SKM-1 treated with dmso at 0.1 percent for 144 hours (cell line): ENCODE measurements at regions not wholly inside any gene's neighbourhood (a gene's known extent, or its start where the extent isn't known, plus 50 kb on each side); places are given as distances from the start of the nearest gene placed in this dataset.

Source experiments
- DNase-seq: peaks from one replicate; lab custom pipeline; 2025; ENCODE audit not compliant: unreplicated experiment; lab: John Stamatoyannopoulos, UW

DNA sequence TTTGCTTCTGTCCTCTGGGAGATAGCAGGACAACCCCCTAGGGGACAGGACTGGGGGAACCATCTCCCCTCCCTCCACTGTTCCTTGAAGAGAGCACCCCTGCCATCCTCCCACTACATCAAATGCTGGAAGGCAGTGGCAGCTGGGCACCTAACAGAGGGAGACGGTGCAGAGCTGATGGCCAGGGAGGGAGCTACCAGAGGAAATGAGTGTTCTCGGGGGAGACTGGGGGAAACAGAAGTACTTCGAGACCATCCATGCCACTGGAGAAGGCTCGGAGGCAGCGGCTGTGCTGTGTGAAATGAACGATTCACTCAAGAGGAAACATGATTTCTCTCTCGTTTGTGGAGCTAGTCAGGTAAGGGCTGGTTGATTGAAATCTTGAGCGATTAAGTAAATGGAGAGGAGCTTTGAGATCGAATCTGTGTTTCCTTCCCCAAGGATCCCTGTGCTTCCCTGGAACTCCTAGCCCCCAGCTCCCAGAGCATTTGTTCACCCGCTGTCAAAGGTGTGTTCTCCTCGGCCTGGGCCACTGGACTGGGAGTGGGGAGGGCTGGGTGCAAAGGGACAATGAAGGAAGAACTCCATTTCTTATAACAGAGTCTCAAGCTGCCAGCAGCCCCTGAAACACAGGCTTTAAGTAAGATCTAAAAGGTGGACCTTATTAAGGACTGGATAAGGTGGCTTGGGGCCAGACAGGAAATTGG is 261.3 kb upstream of the MOCS1 start:
- no peak for DNase-seq

DNA sequence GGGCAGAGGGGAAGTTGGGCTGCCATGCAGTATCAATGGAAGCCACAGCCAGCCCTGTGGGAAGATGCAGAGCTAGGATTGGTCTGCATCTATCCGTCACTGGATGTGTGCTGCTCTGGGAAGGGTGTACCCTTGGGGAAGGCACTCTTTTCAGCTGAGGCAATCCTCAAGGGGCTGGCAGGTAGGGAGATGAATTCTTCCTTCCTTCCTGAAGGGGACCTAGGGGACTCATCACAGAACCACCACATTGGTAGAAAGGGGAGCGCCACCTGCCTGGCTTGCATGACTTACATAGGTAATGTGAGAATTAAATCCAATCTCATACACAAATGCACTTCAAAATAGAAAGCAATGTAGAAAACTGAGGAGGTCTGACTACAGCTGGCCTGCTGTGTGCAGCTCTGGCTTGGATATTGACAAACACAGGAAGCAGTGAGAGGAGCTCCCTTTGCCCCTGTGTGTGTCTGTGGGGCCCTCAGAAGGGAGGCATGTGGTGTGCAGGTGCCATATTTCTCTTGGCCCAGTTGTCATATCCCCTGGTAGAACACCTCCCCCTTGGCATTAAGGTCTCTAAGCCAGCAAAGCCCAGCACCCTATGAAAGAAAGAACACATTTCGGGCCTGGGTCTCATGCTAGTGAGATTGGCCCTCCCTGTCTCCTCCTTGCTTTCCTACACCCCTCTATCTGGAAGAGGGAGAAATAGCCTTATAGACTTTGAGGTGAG is 260.3 kb upstream of the MOCS1 start:
- no peak for DNase-seq

DNA sequence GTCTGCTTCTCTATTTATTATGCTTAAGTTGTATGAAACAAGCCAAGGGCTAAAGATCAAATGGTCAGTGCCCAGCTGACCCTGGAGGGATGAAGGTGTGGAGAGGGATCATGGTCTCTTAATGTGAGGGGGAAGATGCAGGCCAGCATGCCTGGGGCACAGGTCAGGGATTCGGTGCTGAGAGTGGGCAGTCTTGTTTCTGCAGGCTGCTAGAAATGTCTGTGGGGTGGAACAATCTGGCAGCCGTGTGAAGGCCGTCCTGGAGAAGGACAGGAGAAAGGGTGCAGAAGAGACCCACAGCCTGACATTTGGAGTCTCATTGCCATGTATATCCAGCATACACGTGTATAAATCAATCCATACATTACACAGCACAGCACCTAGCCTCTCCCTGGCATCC is 258.3 kb upstream of the MOCS1 start:
- DNase-seq: no peak

DNA sequence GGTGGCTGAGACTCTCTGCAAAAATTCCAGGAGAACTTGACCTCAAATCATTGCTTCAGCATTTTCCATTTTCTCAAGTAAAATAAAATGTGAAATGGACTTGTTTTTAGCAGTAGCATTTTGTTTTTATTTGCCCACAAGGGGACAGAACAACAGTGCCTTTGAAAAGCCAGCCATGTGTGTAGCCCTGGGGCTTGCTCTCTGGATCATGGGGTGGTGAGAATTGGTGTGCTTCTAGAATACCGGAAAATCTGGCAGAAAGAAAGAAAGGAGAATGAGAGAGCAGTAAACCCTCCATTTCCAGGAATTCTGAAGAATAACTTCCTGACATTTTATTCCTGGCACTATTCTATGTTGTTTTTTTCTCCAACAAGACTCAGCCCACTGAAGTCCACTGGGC is 254.7 kb upstream of the MOCS1 start:
- DNase-seq: no peak

DNA sequence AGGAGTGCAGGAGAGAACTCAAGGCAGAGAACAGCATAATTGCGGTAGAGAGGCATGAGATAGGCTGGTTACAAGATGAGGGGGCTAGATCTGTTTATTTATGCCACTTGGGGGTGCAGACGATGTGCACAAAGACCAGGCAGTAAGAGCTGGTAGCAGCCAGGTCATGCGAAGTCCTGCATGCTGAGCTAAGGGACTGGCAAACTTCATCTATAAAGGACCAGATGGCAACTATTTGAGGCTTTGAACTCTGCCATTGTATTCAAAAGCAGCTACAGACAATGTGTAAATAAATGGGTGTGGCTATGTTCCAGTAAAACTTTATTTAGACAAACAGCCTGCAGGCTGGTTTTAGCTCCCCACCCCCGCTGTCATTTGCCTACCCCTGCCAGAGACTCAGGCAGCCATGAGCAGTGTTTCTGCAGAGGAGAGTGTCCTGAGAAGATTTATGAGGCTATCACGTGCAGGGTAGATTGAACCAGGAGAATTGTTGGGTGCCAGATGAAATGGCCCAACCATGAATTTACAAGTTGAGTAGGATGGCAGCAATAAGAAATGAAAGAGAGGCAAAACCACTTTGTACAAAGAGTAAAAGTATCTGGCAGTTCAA is 253.4 kb upstream of the MOCS1 start:
- DNase-seq: no peak

DNA sequence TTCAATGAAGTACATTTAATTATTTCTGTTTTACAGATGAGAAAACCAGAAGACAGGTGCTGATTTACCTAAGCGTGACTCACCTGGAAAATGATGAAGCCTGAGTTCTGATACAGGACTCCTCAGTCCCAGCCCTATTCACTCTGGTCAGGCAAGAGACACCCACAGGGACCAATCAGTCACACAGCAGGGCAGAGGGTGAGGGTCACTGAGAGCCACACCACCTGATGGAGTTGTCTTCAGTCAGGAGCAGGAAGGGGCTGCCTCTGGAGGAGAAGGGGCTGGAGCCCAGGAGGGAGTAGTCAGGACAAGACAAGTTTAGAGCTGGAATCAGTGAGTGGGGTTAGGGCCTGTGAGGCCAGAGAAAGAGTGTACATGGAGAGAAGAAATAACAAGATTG is 251.2 kb upstream of the MOCS1 start:
- no peak for DNase-seq

DNA sequence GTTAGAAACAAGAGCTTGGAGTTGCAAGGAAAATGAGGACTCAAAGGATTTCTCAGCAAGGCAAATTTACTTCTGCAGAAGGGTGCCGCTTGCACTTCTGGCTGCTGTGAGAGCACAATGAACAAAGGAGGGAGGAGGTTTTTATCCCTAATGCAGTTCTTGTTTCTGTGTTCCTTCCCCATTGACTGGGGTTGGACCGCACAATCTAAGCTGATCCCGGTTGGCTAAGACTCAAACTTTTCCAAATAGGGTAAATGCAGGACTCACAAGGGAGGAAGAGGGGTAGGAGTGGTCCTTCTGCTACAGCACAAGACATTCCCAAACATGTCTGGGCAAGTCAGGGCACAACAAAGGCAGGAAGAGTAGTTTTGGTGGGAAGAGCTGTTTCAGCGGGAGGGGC is 249.6 kb upstream of the MOCS1 start:
- no peak for DNase-seq

DNA sequence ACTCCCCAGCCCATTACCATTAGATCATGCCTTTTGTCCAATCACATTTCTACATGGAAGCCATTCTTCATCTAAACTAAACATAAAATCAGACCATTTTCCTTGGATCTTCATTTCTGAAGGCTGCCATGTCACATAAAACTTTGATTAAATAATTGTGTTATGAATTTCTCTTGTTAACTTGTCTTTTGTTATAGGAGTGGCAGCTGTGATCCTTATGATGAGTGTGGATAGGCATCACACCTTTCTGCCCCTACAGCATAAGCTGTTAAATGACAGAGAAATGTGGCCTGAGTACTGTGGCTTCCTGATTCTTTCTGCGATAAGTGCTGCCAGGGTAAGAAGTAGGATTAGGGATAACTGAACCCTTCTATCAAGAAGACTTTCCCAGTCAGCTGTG is 247.1 kb upstream of the MOCS1 start:
- DNase-seq: no peak

DNA sequence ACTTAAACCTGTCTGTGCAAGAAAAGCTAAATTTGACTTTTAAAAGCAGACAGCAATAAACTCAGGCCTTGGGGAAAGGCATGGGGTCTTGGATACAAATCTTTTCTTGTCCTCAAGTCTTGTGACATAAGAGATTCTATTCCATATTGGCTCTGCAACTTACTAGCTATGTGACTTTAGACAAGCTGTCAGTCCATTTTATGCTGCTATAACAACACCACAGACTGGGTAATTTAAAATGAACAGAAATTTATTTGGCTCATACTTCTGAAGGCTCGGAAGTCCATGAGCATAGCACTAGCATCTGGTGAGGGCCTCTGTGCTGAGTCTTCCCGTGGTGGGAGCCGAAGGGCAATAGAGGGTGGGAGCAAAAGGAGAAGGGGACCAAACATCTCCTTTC is 246.0 kb upstream of the MOCS1 start:
- no peak for DNase-seq

DNA sequence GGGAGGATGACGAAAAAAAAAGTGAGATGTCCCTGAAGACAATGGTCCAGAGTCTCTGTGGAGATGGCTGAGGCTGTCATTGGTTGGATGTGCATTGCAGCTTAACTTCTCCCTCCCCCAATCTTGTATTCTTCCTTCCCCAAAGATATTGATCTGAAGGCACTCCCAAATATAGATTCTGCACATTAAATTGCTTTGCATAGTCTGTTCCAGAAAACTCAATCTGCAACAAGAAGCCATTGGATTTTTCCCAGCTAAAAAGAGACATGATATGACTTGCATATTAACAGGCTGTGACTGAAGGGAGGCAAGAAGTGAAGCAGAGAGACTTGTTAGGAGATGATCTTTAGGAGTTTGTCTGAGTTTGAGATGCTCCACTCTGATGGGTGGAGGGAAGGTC is 245.2 kb upstream of the MOCS1 start:
- DNase-seq: no peak

DNA sequence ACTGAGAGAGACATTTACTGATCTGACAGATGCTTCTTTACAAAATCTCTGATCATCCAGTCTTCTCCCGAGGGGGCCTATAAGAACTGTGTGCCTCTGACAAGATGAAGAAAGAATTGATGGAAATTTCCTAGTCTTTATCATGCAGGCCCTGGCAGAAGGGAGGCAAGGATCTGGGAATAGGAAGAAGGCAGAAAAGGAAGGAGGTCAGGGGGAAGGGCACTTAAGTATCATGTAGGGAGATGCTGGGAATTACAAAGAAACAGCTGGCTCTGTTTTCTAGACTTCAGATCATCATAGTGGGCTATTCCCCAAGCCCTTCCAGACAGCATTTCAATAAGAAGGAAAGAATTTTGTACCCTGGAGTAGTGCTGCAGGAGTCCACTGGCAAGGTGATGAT is 243.3 kb upstream of the MOCS1 start:
- no peak for DNase-seq

DNA sequence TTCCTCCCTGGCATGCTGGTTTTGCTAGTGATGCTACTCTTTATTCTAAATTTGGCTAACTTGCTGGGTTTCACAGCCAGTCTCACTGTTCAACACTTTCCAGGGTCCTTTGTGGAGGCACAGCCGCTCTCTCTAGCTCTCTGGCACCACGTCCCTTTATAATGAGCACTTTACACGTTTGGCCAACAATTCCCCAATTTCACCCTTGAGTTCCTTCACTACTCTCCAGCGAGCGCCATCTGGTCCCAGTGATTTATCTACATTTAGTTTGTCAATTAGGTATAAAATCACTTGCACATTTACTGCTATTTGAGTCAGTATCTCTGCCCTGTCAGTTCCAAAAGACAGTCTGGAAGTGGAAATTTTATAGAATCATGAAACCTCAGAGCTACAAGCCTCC is 241.9 kb upstream of the MOCS1 start:
- DNase-seq: no peak

DNA sequence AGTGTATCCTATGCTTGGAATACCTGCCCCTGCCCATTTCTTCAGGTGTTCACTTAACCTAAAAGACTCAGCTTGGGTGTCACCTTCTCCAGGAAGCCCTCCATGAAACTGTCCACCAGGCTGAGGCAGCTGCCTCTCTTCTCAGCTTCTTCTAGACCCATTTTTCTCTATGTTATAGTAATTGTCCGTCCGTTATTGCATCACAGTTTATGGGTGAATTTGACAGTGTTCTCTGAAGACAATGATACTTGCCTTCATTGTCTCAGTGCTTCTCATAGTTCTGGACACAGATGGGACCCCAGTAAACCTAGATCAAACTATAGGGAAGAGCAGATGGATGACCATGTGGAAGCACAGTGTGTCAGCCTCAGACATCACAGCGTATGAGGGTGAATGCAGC is 238.0 kb upstream of the MOCS1 start:
- DNase-seq: no peak

DNA sequence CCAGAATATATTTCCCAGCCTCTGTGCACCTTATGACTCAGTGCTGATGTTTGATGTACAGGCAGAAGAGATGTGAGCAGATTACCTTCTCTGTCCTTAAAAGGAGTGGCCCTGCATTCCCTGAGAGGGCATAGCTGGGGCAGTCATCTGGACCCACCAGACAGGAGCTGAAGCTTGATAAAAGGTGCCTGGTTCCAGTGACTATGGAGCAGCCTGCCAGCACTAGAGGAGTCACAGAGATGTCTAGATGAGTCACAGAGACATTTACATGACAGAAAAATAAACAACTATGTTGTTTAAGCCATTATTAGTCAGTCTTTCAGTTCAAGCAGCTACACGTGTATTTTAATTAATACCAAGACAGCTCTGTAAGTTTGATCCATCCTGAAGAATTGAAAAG is 237.1 kb upstream of the MOCS1 start:
- DNase-seq: no peak

DNA sequence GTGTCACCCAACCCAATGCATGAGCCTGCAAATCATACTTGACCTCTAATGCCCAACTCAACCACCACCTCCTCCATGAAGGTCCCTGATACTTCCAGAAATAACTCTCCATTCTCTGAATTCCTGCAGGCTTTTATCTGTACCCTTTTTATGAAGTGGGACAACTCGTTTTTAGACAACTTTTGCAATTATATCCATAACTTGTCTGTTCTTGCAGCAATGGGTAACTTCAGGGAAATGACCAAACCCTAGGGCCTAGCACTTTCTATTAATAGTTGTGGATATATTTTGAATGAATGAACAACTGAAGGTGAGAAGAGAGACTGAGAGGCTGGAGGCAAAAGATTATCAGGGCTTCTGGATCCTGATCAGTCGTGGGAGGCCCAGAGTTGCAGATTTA is 236.6 kb upstream of the MOCS1 start:
- DNase-seq: no peak

DNA sequence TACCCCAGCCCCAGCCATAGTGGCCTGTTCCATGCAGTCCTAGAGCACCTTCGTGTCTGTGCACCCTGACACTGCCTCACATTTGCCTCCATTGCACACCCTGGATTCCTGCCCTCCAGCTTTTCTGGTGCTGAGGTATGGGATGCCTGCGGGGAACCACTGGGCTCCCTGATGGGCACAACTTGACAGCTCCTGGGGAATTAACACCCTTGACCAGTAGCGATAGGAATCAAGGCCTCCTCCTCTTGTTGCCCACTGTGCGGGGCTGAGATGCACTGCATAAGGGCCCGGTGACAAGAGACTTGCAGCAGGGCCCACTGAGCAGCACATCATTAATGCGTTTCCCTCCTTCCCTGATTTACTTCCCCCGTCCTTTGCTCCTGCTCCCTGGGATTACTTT is 235.6 kb upstream of the MOCS1 start:
- DNase-seq: no peak

DNA sequence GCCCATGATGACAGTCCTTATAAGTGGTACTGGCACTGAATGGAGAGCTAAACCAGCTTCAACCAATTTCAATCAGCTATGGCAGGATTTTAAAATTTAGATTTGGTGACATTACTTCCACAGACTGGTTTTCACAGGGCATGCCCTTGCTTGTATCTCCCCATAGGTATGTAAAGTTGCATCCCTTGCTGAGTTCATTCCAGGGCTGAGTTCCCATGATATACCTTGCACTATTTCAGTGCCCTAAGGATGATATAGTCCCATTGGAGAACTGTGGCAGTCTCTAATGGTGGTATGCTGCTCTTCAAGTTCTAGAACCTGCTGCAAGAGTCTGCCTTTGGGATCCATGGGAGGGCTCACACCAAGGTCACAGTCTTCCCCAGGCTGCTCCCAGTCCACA is 232.7 kb upstream of the MOCS1 start:
- DNase-seq: no peak

DNA sequence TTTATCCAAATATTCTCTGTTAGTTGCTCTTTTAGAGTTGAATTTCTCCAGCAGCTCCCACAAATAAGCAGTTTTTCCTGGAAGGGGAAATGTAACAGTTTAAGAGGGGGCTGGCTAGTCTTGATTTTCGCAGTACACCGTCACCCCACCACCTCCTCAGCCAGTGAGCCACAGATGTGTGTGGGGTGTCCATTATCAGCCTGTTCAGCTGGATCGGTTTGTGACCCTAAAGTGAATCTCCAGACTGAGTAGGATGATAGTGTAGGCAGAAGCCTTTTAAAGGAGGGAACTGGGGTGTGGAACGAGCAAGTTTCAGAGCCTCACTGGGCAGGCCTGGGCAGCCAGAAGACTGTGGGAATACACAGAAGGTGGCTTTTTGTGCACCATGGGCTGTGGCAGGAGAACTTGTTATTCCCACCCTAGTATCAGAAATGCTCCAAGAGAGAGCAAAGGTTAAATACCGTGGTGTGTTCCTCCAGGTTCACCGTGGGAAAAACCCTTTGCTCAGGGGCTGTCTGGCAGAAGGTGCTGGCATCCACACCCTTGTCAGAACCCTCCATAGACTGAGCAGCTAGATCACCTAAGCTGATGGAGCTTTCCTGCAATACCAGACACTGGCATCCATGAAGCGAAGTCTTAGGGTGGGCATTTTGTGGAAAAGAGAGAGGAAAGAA is 230.9 kb upstream of the MOCS1 start:
- DNase-seq: no peak

DNA sequence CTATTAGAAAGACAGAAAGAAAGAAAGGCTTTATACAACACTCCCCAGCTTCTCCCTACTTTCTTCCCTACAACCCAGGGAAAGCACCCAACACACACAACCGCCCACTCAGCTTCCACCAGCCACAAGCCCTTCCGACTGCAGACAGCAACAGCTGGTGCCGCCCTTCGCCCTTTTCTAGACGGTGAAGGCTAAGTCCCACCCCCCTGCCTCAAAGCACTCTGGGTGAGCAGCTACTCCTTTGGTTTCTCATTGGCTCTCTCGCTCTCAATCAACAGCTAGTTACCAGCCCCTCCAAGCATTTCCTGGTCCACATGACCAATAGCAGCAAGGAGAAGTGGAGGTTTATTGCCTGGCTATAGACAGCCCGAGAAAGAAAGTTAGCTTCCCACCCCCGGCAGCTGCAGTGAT is 230.1 kb upstream of the MOCS1 start:
- no peak for DNase-seq

DNA sequence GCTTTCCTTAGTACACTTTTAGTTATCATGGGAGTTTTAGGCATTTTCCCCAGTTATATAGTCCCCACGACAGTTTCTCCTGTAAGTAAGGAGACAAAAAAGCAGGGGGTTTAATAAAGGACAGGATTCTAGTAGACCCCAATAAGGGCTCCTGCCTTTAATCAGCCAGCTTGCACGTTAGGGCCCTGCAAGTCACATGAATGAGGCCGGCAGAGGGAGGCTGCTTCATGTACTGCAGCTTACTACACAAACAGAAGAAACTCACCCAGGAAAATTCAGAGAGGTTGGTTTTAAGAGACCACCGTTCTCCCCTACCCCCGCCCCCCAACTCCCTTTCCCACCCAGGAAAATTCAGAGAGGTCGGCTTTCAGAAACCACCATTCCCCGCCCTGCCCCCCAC is 229.7 kb upstream of the MOCS1 start:
- DNase-seq: no peak

DNA sequence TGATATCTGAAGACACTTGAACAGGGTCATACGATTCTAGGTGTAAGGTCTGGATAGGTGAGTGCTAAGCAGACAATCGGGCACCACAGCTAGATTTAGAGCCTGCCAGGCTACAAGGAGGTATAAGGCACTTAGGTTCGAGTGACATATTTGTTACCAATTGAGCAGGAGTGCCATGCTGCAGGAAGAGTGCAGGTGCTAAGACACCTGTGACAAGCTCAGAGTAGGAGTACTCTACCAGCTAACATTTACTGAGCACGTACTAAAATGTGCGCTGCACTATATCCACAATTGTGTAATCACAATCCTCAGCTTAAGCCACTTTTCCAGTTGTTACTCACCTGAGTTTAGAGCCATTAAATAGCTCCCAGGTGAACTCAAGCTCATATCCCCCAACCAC is 227.8 kb upstream of the MOCS1 start:
- DNase-seq: no peak

DNA sequence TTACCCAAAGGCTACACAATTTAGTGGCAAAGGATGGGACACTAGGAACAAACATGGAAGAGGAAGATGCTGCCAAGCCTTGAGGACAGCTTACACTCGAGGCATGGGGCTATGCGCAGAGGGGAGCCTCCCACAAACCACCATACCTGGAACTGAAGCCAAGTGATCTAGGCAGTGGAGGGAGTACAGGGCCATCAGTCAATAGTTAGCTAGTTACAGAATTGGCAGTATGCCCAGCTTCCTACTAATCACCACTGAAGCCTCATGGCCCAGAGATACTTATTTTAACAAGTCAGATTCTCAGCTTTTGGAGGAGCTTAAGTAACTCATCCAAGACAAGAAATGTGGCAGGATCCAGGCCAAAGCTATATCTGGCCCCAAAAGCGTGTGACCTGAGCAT is 226.6 kb upstream of the MOCS1 start:
- no peak for DNase-seq
